OCI-LY3 (cell line): ENCODE measurements at regions not wholly inside any gene's neighbourhood (a gene's known extent, or its start where the extent isn't known, plus 50 kb on each side); places are given as distances from the start of the nearest gene placed in this dataset.

ENCODE experiments used
- H2AFZ ChIP-seq: fragments of 200-600, 300-600 bp; shearing (Covaris generic); 2 replicates; pipeline ENCODE4 v1.6.0; 2014; ENCODE audit warnings: antibody characterized with exemption, low read depth, low read length
- H3K27ac ChIP-seq: fragments of 200-600, 300-600 bp; sonication (generic); 2 replicates; pipeline ENCODE4 v1.5.1; 2014; ENCODE audit warnings: mild to moderate bottlenecking, low read length, moderate library complexity, mixed read lengths
- H3K27me3 ChIP-seq: fragments of 200-600, 300-600 bp; sonication (generic); 2 replicates; pipeline ENCODE4 v1.6.1; 2014; ENCODE audit warnings: low read depth, low read length, mixed read lengths
- H3K36me3 ChIP-seq: fragments of 200-600, 300-600 bp; sonication (generic); replicated peaks from 2 replicates; pipeline ENCODE3; 2014; ENCODE audit warnings: low read depth, low read length, mixed read lengths
- H3K4me1 ChIP-seq: fragments of 300-600, 200-600 bp; sonication (generic); 2 replicates; pipeline ENCODE4 v1.6.1; 2014; ENCODE audit warnings: low read length, mixed read lengths
- H3K4me2 ChIP-seq: fragments of 200-600, 300-600 bp; sonication (generic); 2 replicates; pipeline ENCODE4 v1.6.1; 2014; ENCODE audit warnings: low read length, mixed read lengths
- H3K4me3 ChIP-seq: fragments of 300-600, 200-600 bp; sonication (generic); 2 replicates; pipeline ENCODE4 v1.5.1; 2014; ENCODE audit warnings: antibody characterized with exemption, mild to moderate bottlenecking, low read length, moderate library complexity
- H3K79me2 ChIP-seq: fragments of 300-600, 200-600 bp; shearing (Covaris generic); 2 replicates; pipeline ENCODE4 v1.6.1; 2014; ENCODE audit warnings: mild to moderate bottlenecking, low read length, mixed read lengths
- H3K9ac ChIP-seq: fragments of 300-600, 200-600 bp; shearing (Covaris generic); 2 replicates; pipeline ENCODE4 v1.6.0; 2014; ENCODE audit warnings: mild to moderate bottlenecking, low read length, moderate library complexity
- H3K9me3 ChIP-seq: fragments of 200-600, 300-600 bp; shearing (Covaris generic); 2 replicates; pipeline ENCODE4 v1.6.1; 2014; ENCODE audit warnings: low read length, mixed read lengths; ENCODE audit not compliant: insufficient read depth
- H4K20me1 ChIP-seq: fragments of 200-600, 300-600 bp; sonication (generic); 2 replicates; pipeline ENCODE4 v1.6.1; 2016; ENCODE audit warnings: low read length, mixed read lengths; ENCODE audit not compliant: insufficient read depth
- EZH2phosphoT487 ChIP-seq: fragments of 200-600 bp; shearing (Covaris generic); IDR thresholded peaks from 2 replicates; pipeline ENCODE4 v1.6.1; 2018; ENCODE audit warnings: antibody characterized with exemption, mixed run types, low read depth
- TF ChIP-seq, protein P1 (sequence below): fragments of 200-600, 300-600 bp; sonication (generic); IDR thresholded peaks from 2 replicates; pipeline ENCODE4 v1.5.1; 2014; ENCODE audit warnings: antibody characterized with exemption, low read length, low read depth

DNA sequence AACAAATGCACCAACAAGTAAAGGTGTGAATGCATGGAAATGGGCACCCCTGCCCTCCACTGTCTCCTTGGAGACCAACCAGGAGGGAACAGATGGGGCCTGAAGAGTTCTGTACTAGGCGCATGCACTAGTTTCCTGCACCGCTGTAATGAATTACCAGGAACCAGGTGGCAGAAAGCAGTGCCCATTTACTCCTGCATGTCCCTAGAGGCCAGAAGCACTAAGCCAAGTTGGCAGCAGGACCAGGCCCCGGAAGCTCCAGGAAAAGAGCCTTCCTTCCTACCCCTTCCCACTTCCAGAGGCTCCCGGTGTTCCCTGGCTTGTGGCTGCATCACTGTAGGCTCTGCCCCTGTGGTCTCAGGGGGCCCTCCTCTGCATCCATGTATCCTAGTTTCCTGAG is 237.5 kb upstream of the PPP2R2D start:
- no peaks in the 10 kb centered on the region for H3K27me3 ChIP-seq
- no peak overlapping the region for H3K27ac ChIP-seq
- H3K4me1 ChIP-seq, result no peaks in the 10 kb centered on the region
- no peak overlapping the region for H3K4me2 ChIP-seq
- H3K9me3 ChIP-seq, result no peaks in the 10 kb centered on the region
- no peaks in the 10 kb centered on the region for H3K79me2 ChIP-seq
- TF ChIP-seq EZH2phosphoT487, result no peak
- TF ChIP-seq, protein P1, sequence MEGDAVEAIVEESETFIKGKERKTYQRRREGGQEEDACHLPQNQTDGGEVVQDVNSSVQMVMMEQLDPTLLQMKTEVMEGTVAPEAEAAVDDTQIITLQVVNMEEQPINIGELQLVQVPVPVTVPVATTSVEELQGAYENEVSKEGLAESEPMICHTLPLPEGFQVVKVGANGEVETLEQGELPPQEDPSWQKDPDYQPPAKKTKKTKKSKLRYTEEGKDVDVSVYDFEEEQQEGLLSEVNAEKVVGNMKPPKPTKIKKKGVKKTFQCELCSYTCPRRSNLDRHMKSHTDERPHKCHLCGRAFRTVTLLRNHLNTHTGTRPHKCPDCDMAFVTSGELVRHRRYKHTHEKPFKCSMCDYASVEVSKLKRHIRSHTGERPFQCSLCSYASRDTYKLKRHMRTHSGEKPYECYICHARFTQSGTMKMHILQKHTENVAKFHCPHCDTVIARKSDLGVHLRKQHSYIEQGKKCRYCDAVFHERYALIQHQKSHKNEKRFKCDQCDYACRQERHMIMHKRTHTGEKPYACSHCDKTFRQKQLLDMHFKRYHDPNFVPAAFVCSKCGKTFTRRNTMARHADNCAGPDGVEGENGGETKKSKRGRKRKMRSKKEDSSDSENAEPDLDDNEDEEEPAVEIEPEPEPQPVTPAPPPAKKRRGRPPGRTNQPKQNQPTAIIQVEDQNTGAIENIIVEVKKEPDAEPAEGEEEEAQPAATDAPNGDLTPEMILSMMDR, result no peak
- H3K9ac ChIP-seq, result no peak overlapping the region
- no peak overlapping the region for H3K4me3 ChIP-seq
- no peaks in the 10 kb centered on the region for H4K20me1 ChIP-seq
- no peaks in the 10 kb centered on the region for H3K36me3 ChIP-seq
- no peak overlapping the region for H2AFZ ChIP-seq

DNA sequence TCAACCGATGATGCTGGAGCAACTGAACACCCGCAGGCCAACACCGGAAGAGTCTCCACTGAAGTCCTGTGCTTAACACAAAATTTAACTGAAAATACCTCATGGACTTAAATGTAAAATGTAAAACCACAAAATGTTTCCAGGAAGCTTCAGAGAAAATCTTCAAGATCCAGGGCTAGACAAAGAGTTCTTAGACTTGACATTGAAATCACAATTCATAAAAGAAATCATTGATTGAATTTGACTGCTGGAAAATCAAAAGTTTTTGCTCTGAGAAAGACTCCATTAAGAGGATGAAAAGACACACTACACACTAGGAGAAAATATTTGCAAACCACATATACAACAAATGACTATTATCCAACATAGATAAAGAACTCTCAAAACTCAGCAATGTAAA is 234.7 kb upstream of the PPP2R2D start:
- Histone ChIP-seq H3K36me3 (no peaks in the 10 kb centered on the region), H3K9me3 (no peaks in the 10 kb centered on the region), H2AFZ (no peak overlapping the region), H3K4me3 (no peak overlapping the region), H3K27ac (no peak overlapping the region), H3K27me3 (no peaks in the 10 kb centered on the region), H3K79me2 (no peaks in the 10 kb centered on the region), H3K9ac (no peak overlapping the region), H3K4me1 (no peaks in the 10 kb centered on the region), H3K4me2 (no peak overlapping the region), H4K20me1 (no peaks in the 10 kb centered on the region)
- TF ChIP-seq EZH2phosphoT487, result no peak
- TF ChIP-seq, protein P1, result no peak

DNA sequence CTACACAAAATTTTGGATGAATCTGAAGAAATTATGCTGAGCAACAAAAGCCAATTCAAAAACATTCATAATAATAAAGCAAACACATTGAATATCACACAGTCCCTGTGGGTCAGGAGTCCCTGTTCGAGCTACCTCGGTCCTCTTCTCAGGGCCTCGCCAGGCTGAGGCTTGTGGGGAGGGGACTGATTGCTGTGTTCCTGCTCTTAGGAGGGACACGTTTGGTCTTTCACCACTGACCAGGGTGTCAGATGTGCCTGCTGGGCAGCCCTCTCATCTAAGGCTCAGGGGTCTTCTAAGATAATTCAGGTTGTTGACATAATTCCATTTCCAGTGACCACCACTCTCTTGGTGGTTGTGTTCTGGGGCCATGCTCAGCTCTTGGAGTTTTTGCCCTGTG is 233.8 kb upstream of the PPP2R2D start:
- Histone ChIP-seq H3K4me3 (no peak overlapping the region), H3K9me3 (no peaks in the 10 kb centered on the region), H4K20me1 (no peaks in the 10 kb centered on the region), H3K79me2 (no peaks in the 10 kb centered on the region), H3K4me1 (no peaks in the 10 kb centered on the region), H2AFZ (no peak overlapping the region), H3K9ac (no peak overlapping the region), H3K27me3 (no peaks in the 10 kb centered on the region), H3K36me3 (no peaks in the 10 kb centered on the region), H3K27ac (no peak overlapping the region), H3K4me2 (no peak overlapping the region)
- TF ChIP-seq, protein P1, result no peak
- TF ChIP-seq EZH2phosphoT487, result no peak

DNA sequence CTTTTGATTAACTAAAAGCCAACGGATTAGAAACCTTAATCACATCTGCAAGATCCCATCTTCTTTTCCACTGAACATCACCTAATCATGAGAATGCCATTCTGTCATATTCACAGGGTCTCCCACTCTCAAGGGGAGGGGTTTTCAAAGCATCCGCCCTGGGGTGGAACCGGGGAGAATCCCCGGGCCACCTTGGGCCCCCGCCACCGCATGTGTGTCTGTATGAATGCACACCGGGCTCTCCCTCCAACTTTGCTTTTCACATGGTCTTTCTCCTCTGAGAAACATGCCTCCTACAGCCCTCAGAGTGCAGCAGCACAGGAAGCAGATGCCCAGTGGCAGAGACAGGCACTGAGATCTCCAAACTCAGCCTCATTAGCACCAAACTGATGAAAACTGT is 233.2 kb upstream of the PPP2R2D start:
- Histone ChIP-seq H3K27me3 (no peaks in the 10 kb centered on the region), H3K4me3 (no peak overlapping the region), H3K4me1 (no peaks in the 10 kb centered on the region), H3K4me2 (no peak overlapping the region), H3K27ac (no peak overlapping the region), H3K79me2 (no peaks in the 10 kb centered on the region), H4K20me1 (no peaks in the 10 kb centered on the region), H3K9ac (no peak overlapping the region), H3K36me3 (no peaks in the 10 kb centered on the region), H3K9me3 (no peaks in the 10 kb centered on the region), H2AFZ (no peak overlapping the region)
- TF ChIP-seq, protein P1, result no peak
- TF ChIP-seq EZH2phosphoT487, result no peak
